K562 (cell line): ENCODE measurements at regions not wholly inside any gene's neighbourhood (a gene's known extent, or its start where the extent isn't known, plus 50 kb on each side); places are given as distances from the start of the nearest gene placed in this dataset.

Experiments used
- E4F1 ChIP-seq: fragments of 250-450 bp; sonication (Bioruptor Pico); IDR thresholded peaks from 2 replicates; pipeline ENCODE4 v1.5.0; 2021; ENCODE audit warnings: mild to moderate bottlenecking, borderline replicate concordance
- FOXP1 ChIP-seq: sonication (generic); formaldehyde crosslinking; IDR thresholded peaks from 2 replicates; pipeline ENCODE4 v1.8.0; 2022; ENCODE audit warnings: mild to moderate bottlenecking, missing genetic modification reagents
- MGA ChIP-seq: fragments of 450-650 bp; IDR thresholded peaks from 2 replicates; pipeline ENCODE4 v1.6.1; 2016; ENCODE audit warnings: mild to moderate bottlenecking, moderate library complexity
- XRCC4 ChIP-seq: IDR thresholded peaks from one replicate; pipeline ENCODE4 v1.6.1; 2011; ENCODE audit not compliant: insufficient read depth, insufficient read length; ENCODE audit errors: extremely low read depth

- TF ChIP-seq MGA, result no peak
- no peak for TF ChIP-seq XRCC4
- TF ChIP-seq E4F1 (CRISPR knock-in tag), result no peak
- TF ChIP-seq FOXP1 (CRISPR knock-in tag), result no peak
These were observed 94.6 kb upstream of the RNF32 start (continued) for GRCh38 chr7:156545979-156546378.
